GM18519 (cell line): ENCODE measurements at regions not wholly inside any gene's neighbourhood (a gene's known extent, or its start where the extent isn't known, plus 50 kb on each side); places are given as distances from the start of the nearest gene placed in this dataset.
"Not testable (repeated sequence)": the region's sequence is repeated elsewhere in the genome, so short reads cannot be mapped to it uniquely, and the experiment has no call there.

Experiments used
- ATAC-seq: cut with Tn5 transposase; IDR thresholded peaks from one replicate; pipeline ENCODE4 v1.9.1; 2021; ENCODE audit warnings: mild to moderate bottlenecking, moderate library complexity; ENCODE audit not compliant: unreplicated experiment, low FRiP score

- no peak for ATAC-seq
These were observed 153.8 kb downstream of the DEPDC1B start for GRCh38 chr5:60546207-60546606.

GRCh38 chr5:60545551-60545950 lies 154.4 kb downstream of the DEPDC1B start:
- no peak for ATAC-seq

- no peak for ATAC-seq
These were observed 155.8 kb downstream of the DEPDC1B start for GRCh38 chr5:60544142-60544541.

- ATAC-seq, result no peak
These were observed 158.0 kb downstream of the DEPDC1B start for GRCh38 chr5:60541980-60542379.

GRCh38 chr5:60540856-60541805 lies 158.8 kb downstream of the DEPDC1B start:
- ATAC-seq, result peak; percentile 85

GRCh38 chr5:60538955-60539866 lies 160.8 kb downstream of the DEPDC1B start:
- no peak for ATAC-seq

DNA sequence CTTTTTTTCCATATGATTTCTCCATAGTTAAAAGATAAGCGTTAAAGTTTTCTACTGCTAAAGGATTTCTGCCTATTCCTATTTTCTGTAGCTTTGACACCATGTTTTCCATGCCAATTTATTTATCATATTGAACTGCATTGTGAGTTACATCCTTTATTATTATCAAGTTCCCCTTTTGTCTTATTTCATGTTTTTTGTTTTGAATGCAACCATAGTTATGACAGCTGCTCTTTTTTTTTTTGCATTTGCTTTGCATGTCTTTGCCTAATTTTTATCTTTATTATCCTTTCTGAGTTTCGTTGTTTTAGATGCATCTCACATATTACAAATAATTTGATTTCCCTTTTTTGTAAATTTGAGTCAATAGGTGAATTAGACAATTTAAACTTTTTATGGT lies 161.5 kb downstream of the DEPDC1B start:
- no peak for ATAC-seq

- ATAC-seq, result no peak
These were observed 164.0 kb downstream of the DEPDC1B start for GRCh38 chr5:60535951-60536350.

DNA sequence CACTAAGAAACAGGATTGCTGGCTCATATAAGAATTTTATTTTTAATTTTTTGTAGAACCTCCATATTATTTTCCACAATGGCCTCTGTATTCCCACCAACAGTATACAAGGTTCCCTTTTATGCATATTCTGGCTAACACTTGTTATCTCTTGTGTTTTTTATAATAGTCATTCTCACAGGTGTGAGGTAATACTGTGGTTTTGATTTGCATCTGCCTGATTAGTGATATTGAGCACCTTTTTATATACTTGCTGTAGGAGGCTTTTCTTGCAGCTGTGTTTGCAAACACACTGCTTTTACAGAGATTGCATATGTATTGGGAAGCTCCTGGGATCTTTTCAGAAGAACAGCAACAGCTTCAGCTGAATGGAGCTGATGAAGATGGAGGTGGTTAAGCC lies 164.8 kb downstream of the DEPDC1B start:
- peak; percentile 39 for ATAC-seq

- no peak for ATAC-seq
These were observed 166.2 kb downstream of the DEPDC1B start for GRCh38 chr5:60533789-60534188.

DNA sequence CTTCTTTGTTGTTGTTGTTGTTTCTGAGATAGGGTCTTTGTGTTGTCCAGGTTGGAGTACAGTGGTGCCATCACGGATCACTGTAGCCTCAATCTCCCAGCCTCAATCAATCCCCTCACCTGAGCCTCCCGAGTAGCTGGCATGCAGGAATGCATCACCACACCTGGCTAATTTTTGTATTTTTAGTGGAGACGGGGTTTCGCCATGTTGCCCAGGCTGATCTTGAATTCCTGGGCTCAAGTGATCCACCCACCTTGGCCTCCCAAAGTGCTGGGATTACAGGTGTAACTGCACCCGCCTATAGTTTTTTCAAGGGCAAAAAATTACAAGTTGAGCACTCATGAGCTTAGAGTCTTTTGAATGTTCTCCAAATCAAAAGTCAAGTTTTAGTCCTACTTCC lies 167.2 kb downstream of the DEPDC1B start:
- ATAC-seq, result not testable (repeated sequence)

GRCh38 chr5:60530144-60530848 lies 169.7 kb downstream of the DEPDC1B start:
- ATAC-seq, result not testable (repeated sequence)

DNA sequence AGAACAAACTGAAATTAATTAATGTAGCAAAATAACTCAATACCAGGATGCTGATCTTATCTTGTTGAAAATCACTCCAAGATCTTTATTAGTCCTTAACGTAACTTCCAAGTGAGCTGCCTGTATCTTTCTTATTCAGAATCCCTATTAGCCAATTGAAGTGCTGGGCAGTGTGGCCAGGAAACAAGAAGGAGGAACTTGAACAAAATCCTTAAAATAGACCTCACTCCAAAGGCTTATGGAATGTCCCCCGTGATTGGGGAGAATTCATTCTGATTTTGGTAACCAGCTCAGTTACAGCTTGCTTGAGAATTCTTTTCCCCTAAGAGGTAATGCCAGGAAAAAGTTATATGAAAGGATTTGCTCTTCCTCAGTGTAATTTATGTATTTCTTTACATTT lies 171.0 kb downstream of the DEPDC1B start:
- ATAC-seq, result no peak

- no peak for ATAC-seq
These were observed 172.9 kb downstream of the DEPDC1B start for GRCh38 chr5:60527072-60527471.

DNA sequence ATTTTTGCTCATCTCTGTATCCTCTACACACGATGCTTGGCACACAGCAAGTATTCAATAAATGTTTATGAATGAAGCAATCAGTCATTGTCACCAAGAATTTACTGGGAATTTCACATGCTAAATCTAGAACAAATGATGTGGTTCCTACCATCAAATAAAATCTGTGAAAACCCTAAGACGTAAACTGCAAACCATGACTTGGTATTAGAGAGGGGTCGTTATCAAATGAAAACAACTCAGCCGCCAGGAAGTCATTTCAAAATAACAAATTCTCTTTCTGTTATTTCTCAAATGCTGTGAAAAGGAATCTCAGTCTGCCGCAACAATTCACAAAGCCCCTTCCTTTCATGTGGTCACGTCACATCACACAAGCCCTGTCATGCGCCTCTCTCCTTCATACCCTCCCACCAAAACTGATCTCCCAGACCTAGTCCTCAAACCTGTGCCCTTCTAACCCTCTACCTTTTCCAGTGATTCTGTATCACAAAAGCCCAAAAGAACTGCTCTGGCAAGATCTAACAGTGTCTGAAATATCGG lies 173.6 kb downstream of the DEPDC1B start:
- no peak for ATAC-seq

DNA sequence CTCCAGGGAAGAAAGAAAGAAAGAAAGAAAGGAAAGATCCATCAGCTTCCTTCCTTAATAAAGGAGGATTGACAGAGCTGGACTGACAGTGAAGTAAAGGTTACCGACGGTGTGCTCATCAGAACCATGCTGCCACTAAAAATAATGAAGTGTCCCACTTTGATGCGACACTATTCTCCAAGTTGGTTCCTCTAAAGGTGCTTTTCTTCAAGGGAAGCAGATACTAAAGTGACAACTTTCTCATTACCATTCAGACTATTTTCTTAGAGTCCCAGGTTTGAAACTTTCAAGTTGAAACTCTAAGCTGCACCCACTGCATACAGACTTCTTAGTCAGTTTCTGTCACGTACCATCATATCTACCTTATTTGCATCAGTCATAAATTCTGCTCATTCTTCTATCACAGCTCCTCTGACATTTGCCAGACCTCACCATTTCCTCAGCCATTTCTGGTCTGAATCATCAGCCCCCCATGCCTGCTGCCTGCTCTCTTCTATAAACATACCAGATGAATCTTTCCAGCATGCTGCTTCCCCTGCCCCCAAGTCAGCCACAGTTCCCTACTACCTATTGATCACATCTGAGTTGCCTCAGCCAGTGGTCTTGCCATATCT lies 177.6 kb downstream of the DEPDC1B start:
- ATAC-seq, result peak; percentile 83

DNA sequence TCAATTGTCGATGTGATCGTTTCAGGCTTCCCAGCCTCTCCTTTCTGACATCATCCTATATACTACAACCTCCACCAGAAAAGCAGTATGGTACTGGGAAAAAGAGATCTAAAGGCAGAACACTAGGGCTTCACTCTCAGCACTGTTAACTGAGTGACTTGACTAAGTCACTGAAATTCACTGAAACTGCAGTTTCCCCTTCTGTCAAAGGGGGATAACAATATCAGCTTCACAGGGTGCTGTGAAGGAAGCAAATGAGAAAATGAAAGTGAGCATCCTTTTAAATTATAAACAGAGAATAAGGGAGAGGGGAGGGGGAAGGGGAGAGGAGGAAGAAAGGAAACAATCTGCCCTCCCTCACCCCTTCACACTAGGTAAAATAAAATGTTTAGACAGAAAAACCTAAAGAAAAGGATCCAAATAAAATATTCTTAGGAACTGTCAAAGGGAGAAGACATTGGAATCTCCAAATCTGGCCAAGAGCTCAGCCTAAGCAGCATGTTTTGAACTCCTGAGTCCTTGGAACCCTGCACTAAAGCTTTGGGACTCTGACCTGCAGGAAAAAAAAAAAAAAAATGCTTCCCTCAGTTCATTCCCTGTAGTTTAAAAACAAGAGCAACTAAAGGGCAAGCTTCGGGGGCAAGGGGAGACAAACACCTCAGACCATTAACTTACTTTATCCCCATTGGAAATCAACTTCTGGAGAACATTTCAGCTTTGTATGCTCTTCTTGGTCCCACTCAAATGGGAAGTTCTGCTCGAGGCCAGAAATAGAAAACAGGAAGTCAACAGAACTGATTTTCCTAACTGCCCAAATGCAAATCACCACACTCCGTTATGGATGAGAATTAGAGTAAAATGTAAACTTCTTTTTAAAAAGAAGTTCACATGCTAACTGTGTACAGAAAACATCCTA lies 178.3 kb downstream of the DEPDC1B start:
- peak; percentile 57 for ATAC-seq

DNA sequence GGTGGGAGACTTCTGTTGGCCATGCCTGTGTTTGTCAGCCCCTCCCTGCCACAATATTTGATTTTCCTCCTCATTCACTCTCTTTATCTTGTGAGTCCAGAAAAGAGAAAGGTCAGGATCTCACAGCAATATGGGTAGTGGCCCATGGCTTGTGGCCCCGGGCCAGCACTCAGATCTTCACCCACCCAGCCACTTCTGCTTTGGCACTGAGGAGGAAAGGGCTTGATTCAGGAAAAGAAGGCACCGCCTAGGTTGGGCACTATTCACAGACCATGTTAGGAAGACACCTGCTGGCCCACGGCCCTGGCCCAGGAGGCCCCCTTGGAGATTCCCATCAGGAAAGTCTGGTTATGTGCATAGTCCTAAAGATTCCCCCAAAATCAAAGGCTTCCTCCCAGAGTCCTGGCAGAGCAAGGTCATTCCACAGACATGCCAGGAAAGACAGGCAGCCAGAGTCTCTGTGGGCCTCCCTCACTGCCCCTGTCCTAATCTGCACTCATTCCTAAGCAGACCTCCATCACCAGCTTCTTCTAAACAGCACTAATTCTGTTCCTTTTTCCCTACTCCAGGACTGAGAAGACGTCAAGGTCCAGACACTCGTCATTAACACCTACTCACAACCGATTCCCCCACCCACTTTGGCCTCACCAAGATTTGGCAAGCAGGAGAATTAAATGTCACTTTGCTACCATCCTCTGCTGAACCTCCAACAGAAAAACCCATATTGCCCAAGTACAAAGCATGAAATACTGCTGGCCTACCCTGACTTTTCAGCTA lies 179.3 kb downstream of the DEPDC1B start:
- no peak for ATAC-seq
